Heart left ventricle (tissue), 16 donors: ENCODE measurements at regions not wholly inside any gene's neighbourhood (a gene's known extent, or its start where the extent isn't known, plus 50 kb on each side); places are given as distances from the start of the nearest gene placed in this dataset.
"Not testable (repeated sequence)": the region's sequence is repeated elsewhere in the genome, so short reads cannot be mapped to it uniquely, and the experiment has no call there.

Experiments
- ATAC-seq, 4 donors: fragments of 200-7000 bp; cut with Tn5 transposase; one replicate each; pipeline ENCODE4 v1.9.1; 2020 to 2022; ENCODE audit warnings: moderate library complexity in 4 of 4, mild to moderate bottlenecking in 3 of 4, moderate number of reproducible peaks in 1 of 4
- DNase-seq, 5 donors: peaks; one replicate each; pipeline ENCODE4 v3.0.0-alpha.2; 2020
- H3K27ac ChIP-seq, 12 donors: fragments of 200-600 bp; sonication (generic) in 4 of 12; one replicate each; pipeline versions ENCODE4 v1.5.0 to v1.8.0; 2016 to 2022; ENCODE audit warnings: mild to moderate bottlenecking in 2 of 12
- H3K27me3 ChIP-seq, 9 donors: fragments of 200-600 bp; sonication (generic) in 2 of 9; one replicate each; pipeline versions ENCODE4 v1.5.1 to v1.8.0; 2016 to 2022; ENCODE audit warnings: mild to moderate bottlenecking in 3 of 9
- H3K36me3 ChIP-seq, 9 donors: fragments of 200-600 bp; sonication (generic) in 2 of 9; one replicate each; pipeline versions ENCODE4 v1.5.0 to v1.8.0; 2018 to 2022; ENCODE audit warnings: mild to moderate bottlenecking in 2 of 9
- H3K4me1 ChIP-seq, 12 donors: fragments of 200-600 bp; sonication (generic) in 4 of 12; one replicate each; pipeline versions ENCODE4 v1.5.0 to v1.8.0; 2016 to 2022; ENCODE audit warnings: mild to moderate bottlenecking in 3 of 12
- H3K4me3 ChIP-seq, 12 donors: fragments of 200-600 bp; sonication (generic) in 4 of 12; one replicate each; pipeline versions ENCODE4 v1.5.0 to v1.8.0; 2017 to 2022; ENCODE audit warnings: mild to moderate bottlenecking in 9 of 12, moderate library complexity in 4 of 12
- H3K9me3 ChIP-seq, 12 donors: fragments of 200-600 bp; sonication (generic) in 4 of 12; one replicate each; pipeline versions ENCODE4 v1.5.0 to v1.8.0; 2016 to 2022; ENCODE audit warnings: mild to moderate bottlenecking in 1 of 12
- CTCF ChIP-seq, 12 donors: fragments of 200-600 bp; sonication (generic) in 4 of 12; IDR thresholded peaks; one replicate each; pipeline versions ENCODE4 v1.5.0 to v1.8.0; 2018 to 2022; ENCODE audit warnings: antibody characterized with exemption in 12 of 12, mild to moderate bottlenecking in 5 of 12
- WGBS, 4 donors: extraction: QIAGEN DNeasy Blood & Tissue Kit in 2 of 4; methylation state at CpG; one replicate each; pipeline versions ENCODE4 v1.1.5 to v1.1.7; 2013 to 2018; 5-methylcytosine and 5-hydroxymethylcytosine counted together
- intact Hi-C, 10 donors: fragments of 100-400 bp; cut with DNase I; formaldehyde crosslinking; loops; one replicate each; pipeline versions ENCODE4 v1.11.1 to v1.14.2; 2022
- donor health status: ischemic (EF 13 %, LVEDD 7.1; RV severe dilation, severe dysfunction).
- donor health status: healthy with polysubstance abuse.
- donor health status: DM: no; HTN: yes; CAD: no.
- donor health status: DM: no; HTN: no; CAD: no.
- donor health status: ischemic (EF 25% LVEDD 6.9; RV normal size, moderate dysfunction).
- donor health status: ischemic (EF 25% LVEDD 5.7; RV mildly dilated, moderate dysfunction).
- donor health status: healthy.
- donor health status: DM: yes; HTN: yes; CAD: no.
- donor health status: ischemic (EF 35%, LVEDD 5.7; RV mildly dilated, moderate dysfunction).
- donor health status: nonischemic (EF 11% LVEDD 7.7; RV severe dilation, severe dysfunction).
- donor health status: DM: yes; HTN: yes; CAD: no.
- donor health status: PGD.
- donor health status: ischemic (EF 29% LVEDD 5.4; RV normal size, mild dysfunction).
- donor health status: nonischemic (EF 23%, LVEDD 6.1; RV moderate dilation, normal function).

GRCh38 chr4:118629697-118630096 lies 55.5 kb upstream of the METTL14 start:
- peaks cover 0 to 55% (median 24%) of the 10 kb centered on the region in 9 donors for H3K36me3 ChIP-seq
- intact Hi-C loops, ATAC-seq, DNase-seq, H3K27me3 ChIP-seq, H3K4me1 ChIP-seq, H3K4me3 ChIP-seq, H3K27ac ChIP-seq, H3K9me3 ChIP-seq: not testable (repeated sequence)
- 70 to 100% (median 90%) methylated on average over 1 to 2 of the region's 2 CpGs for WGBS, 4 donors

GRCh38 chr4:118630897-118631296 lies 54.3 kb upstream of the METTL14 start:
- intact Hi-C loops, H3K27me3 ChIP-seq, H3K9me3 ChIP-seq, H3K4me1 ChIP-seq, ATAC-seq, H3K4me3 ChIP-seq: not testable (repeated sequence)
- Histone ChIP-seq H3K27ac (peak overlapping the region in 2 of 12 donors; percentile 9 to 33), H3K36me3 (peaks cover 0 to 55% (median 24%) of the 10 kb centered on the region in 9 donors)
- WGBS, 4 donors, result 57 to 67% (median 62%) methylated on average over 2 to 6 of the region's 7 CpGs
- DNase-seq, result peak in 2 of 5 donors; percentile 31 to 40
- TF ChIP-seq CTCF (IDR thresholded peaks at IDR 0.05), result peak in 1 of 12 donors; percentile 4

- WGBS, 4 donors, result 86 to 95% (median 90%) methylated on average over 11 of the region's 11 CpGs
- ATAC-seq, result not testable (repeated sequence)
Measured at GRCh38 chr4:118631321-118632050, 53.7 kb upstream of the METTL14 start.

GRCh38 chr4:118633476-118633875 lies 51.7 kb upstream of the METTL14 start:
- H3K27me3 ChIP-seq, H3K4me1 ChIP-seq, H3K4me3 ChIP-seq, intact Hi-C loops, ATAC-seq, H3K9me3 ChIP-seq, H3K27ac ChIP-seq: not testable (repeated sequence)
- peak in 1 of 5 donors; percentile 37 for DNase-seq
- 92 to 96% (median 95%) methylated on average over 15 to 22 of the region's 22 CpGs for WGBS, 4 donors
- H3K36me3 ChIP-seq, result peaks cover 0 to 42% (median 24%) of the 10 kb centered on the region in 9 donors

More at GRCh38 chr4:118631321-118632050, 53.7 kb upstream of the METTL14 start:
- H3K9me3 ChIP-seq, intact Hi-C loops, H3K4me3 ChIP-seq, H3K27me3 ChIP-seq, H3K4me1 ChIP-seq: not testable (repeated sequence)
- DNase-seq, result peak in 1 of 5 donors; percentile 42
- Histone ChIP-seq H3K27ac (peak overlapping the region in 2 of 12 donors; percentile 9 to 33), H3K36me3 (peaks cover 0 to 54% (median 24%) of the 10 kb centered on the region in 9 donors)

- DNase-seq, result peak in 1 of 5 donors; percentile 51
- H3K27me3 ChIP-seq, intact Hi-C loops, H3K9me3 ChIP-seq, ATAC-seq, H3K4me3 ChIP-seq, H3K27ac ChIP-seq, H3K4me1 ChIP-seq: not testable (repeated sequence)
- H3K36me3 ChIP-seq, result peaks cover 0 to 42% (median 24%) of the 10 kb centered on the region in 9 donors
- WGBS, 4 donors, result 94 to 97% (median 95%) methylated on average over 25 to 33 of the region's 33 CpGs
Measured at GRCh38 chr4:118634126-118634875, 50.9 kb upstream of the METTL14 start.
